Endothelial cell (in vitro differentiated cells): ENCODE measurements at regions not wholly inside any gene's neighbourhood (a gene's known extent, or its start where the extent isn't known, plus 50 kb on each side); places are given as distances from the start of the nearest gene placed in this dataset.

Experiments used
- DNase-seq: peaks from one replicate; pipeline ENCODE4 v3.0.0; 2021; ENCODE audit warnings: low spot score
- H3K27ac Mint-ChIP-seq: one replicate; pipeline ENCODE4 v1.8.0; 2021; ENCODE audit warnings: mixed read lengths, inconsistent platforms; ENCODE audit not compliant: unreplicated experiment
- H3K27me3 Mint-ChIP-seq: one replicate; pipeline ENCODE4 v1.8.0; 2021; ENCODE audit warnings: mild to moderate bottlenecking, moderate library complexity, mixed read lengths, inconsistent platforms; ENCODE audit not compliant: unreplicated experiment
- H3K36me3 Mint-ChIP-seq: one replicate; pipeline ENCODE4 v1.8.0; 2021; ENCODE audit warnings: mild to moderate bottlenecking, low read depth, mixed read lengths, inconsistent platforms; ENCODE audit not compliant: unreplicated experiment
- H3K4me1 Mint-ChIP-seq: one replicate; pipeline ENCODE4 v1.8.0; 2021; ENCODE audit warnings: mild to moderate bottlenecking, mixed read lengths, inconsistent platforms; ENCODE audit not compliant: unreplicated experiment
- H3K4me3 Mint-ChIP-seq: one replicate; pipeline ENCODE4 v1.8.0; 2021; ENCODE audit warnings: mild to moderate bottlenecking, mixed read lengths, inconsistent platforms; ENCODE audit not compliant: unreplicated experiment
- H3K9me3 Mint-ChIP-seq: one replicate; pipeline ENCODE4 v1.8.0; 2021; ENCODE audit warnings: mixed read lengths, inconsistent platforms; ENCODE audit not compliant: unreplicated experiment
- CTCF ChIP-seq: fragments of 200-600 bp; sonication (generic); IDR thresholded peaks from one replicate; pipeline ENCODE4 v1.5.0; 2021; ENCODE audit warnings: antibody characterized with exemption; ENCODE audit not compliant: unreplicated experiment

- Mint-ChIP-seq H3K27me3 (no peaks in the 10 kb centered on the region), H3K9me3 (no peaks in the 10 kb centered on the region), H3K4me1 (no peaks in the 10 kb centered on the region), H3K36me3 (peaks cover 4% of the 10 kb centered on the region), H3K27ac (no peak overlapping the region), H3K4me3 (no peak overlapping the region)
- DNase-seq, result no peak
- TF ChIP-seq CTCF, result no peak
Observed at GRCh38 chr12:54773593-54773992, 80.7 kb upstream of the MUCL1 start.

GRCh38 chr12:54765652-54766051 is 88.7 kb upstream of the MUCL1 start:
- Mint-ChIP-seq H3K4me3 (no peak overlapping the region), H3K4me1 (peaks cover 5% of the 10 kb centered on the region), H3K36me3 (no peaks in the 10 kb centered on the region), H3K9me3 (no peaks in the 10 kb centered on the region), H3K27ac (no peak overlapping the region), H3K27me3 (no peaks in the 10 kb centered on the region)
- no peak for DNase-seq
- no peak for TF ChIP-seq CTCF

- H3K4me1 Mint-ChIP-seq, result peaks cover 5% of the 10 kb centered on the region
- no peak overlapping the region for H3K27ac Mint-ChIP-seq
- no peak for DNase-seq
- no peak for TF ChIP-seq CTCF
- H3K36me3 Mint-ChIP-seq, result no peaks in the 10 kb centered on the region
- no peaks in the 10 kb centered on the region for H3K9me3 Mint-ChIP-seq
- H3K4me3 Mint-ChIP-seq, result no peak overlapping the region
- H3K27me3 Mint-ChIP-seq, result no peaks in the 10 kb centered on the region
Observed at GRCh38 chr12:54762390-54762789, 91.9 kb upstream of the MUCL1 start.

- H3K9me3 Mint-ChIP-seq, result no peaks in the 10 kb centered on the region
- no peaks in the 10 kb centered on the region for H3K4me1 Mint-ChIP-seq
- H3K27me3 Mint-ChIP-seq, result no peaks in the 10 kb centered on the region
- peak; percentile 34 for DNase-seq
- TF ChIP-seq CTCF, result peak; percentile 11
- H3K4me3 Mint-ChIP-seq, result no peak overlapping the region
- H3K36me3 Mint-ChIP-seq, result no peaks in the 10 kb centered on the region
- H3K27ac Mint-ChIP-seq, result no peak overlapping the region
Observed at GRCh38 chr12:54759751-54760150, 94.6 kb upstream of the MUCL1 start.

- no peak for TF ChIP-seq CTCF
Observed at GRCh38 chr12:54751493-54751892, 102.8 kb upstream of the MUCL1 start.

More at GRCh38 chr12:54751493-54751892, 102.8 kb upstream of the MUCL1 start:
- Mint-ChIP-seq H3K4me3 (no peak overlapping the region), H3K9me3 (no peaks in the 10 kb centered on the region), H3K4me1 (no peaks in the 10 kb centered on the region), H3K27ac (no peak overlapping the region), H3K36me3 (no peaks in the 10 kb centered on the region), H3K27me3 (no peaks in the 10 kb centered on the region)
- no peak for DNase-seq
